ENCODE measurements at regions not wholly inside any gene's neighbourhood (a gene's known extent, or its start where the extent isn't known, plus 50 kb on each side); places are given as distances from the start of the nearest gene placed in this dataset.

DNA sequence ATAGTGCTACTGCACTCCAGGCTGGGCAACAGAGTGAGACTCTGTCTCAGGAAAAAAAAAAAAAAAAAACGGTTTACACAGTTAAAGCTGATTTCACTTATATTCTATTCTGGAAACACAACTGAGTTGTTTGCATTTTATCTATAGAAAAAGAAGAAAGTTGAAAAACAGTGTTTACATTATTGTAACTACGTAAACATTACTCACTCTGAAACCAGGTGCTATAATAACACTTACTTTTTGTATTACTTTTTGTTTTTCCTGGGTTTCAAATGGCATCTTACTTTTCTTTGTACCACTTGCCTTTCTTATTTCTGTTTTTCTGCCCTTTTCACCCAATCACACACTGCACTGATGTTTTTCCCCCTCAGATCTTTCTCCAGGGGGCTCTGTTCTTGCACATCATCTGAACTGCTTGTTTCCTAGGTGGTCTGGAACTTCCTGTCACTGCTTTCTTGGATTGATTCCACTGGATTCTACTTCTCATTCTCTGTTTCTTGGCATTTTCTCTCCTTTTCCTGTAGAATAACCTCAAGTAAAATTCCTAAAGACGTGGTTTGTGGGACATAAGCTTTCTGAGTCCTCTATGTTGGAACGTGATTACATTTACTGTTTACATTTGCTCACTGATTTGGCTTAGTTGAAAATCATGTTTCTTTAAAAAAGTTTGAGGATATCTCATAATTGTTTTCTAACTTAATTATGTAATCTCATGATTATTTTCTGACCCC lies 142.1 kb downstream of the HS3ST3B1 start:
- Histone ChIP-seq H2AFZ (ENCODE audit: low read depth, low read length) (no peak overlapping the region), H3K27me3 (ENCODE audit: insufficient read depth, low read depth, low read length) (no peaks in the 10 kb centered on the region), H4K20me1 (ENCODE audit: insufficient read depth) (no peaks in the 10 kb centered on the region), H3F3A (ENCODE audit: insufficient read depth, low read length, poor library complexity, severe bottlenecking) (no peaks in the 10 kb centered on the region), H3K79me2 (replicated peaks; ENCODE audit: insufficient read depth, low read length) (no peaks in the 10 kb centered on the region), H3K9me3 (ENCODE audit: low read length) (no peaks in the 10 kb centered on the region), H3K4me3 (ENCODE audit: low read length) (no peak overlapping the region), H3K36me3 (ENCODE audit: insufficient read depth, low read length) (no peaks in the 10 kb centered on the region), H3K9me2 (ENCODE audit: insufficient read depth, low read length) (no peaks in the 10 kb centered on the region), H3K9ac (ENCODE audit: low read length) (no peak overlapping the region), H3K27ac (ENCODE audit: low read length) (no peak overlapping the region), H3K4me2 (ENCODE audit: low read length) (no peak overlapping the region)
- TF ChIP-seq SMC3 (conservative IDR thresholded peaks at IDR 0.05; ENCODE audit: poor library complexity) (no peak), RAD21 (conservative IDR thresholded peaks at IDR 0.05) (no peak), EZH2 (IDR thresholded peaks at IDR 0.05; ENCODE audit: borderline replicate concordance, insufficient read depth, low read length, poor library complexity, severe bottlenecking) (no peak), MXI1 (conservative IDR thresholded peaks at IDR 0.05; ENCODE audit: poor library complexity, severe bottlenecking) (no peak), POLR2AphosphoS5 (IDR thresholded peaks at IDR 0.05) (no peak), EP300 (conservative IDR thresholded peaks at IDR 0.05; ENCODE audit: poor library complexity, severe bottlenecking) (no peak)
- TF ChIP-seq, protein P1, sequence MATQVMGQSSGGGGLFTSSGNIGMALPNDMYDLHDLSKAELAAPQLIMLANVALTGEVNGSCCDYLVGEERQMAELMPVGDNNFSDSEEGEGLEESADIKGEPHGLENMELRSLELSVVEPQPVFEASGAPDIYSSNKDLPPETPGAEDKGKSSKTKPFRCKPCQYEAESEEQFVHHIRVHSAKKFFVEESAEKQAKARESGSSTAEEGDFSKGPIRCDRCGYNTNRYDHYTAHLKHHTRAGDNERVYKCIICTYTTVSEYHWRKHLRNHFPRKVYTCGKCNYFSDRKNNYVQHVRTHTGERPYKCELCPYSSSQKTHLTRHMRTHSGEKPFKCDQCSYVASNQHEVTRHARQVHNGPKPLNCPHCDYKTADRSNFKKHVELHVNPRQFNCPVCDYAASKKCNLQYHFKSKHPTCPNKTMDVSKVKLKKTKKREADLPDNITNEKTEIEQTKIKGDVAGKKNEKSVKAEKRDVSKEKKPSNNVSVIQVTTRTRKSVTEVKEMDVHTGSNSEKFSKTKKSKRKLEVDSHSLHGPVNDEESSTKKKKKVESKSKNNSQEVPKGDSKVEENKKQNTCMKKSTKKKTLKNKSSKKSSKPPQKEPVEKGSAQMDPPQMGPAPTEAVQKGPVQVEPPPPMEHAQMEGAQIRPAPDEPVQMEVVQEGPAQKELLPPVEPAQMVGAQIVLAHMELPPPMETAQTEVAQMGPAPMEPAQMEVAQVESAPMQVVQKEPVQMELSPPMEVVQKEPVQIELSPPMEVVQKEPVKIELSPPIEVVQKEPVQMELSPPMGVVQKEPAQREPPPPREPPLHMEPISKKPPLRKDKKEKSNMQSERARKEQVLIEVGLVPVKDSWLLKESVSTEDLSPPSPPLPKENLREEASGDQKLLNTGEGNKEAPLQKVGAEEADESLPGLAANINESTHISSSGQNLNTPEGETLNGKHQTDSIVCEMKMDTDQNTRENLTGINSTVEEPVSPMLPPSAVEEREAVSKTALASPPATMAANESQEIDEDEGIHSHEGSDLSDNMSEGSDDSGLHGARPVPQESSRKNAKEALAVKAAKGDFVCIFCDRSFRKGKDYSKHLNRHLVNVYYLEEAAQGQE (IDR thresholded peaks at IDR 0.05; ENCODE audit: borderline replicate concordance) = no peak
- TF ChIP-seq, protein P2, sequence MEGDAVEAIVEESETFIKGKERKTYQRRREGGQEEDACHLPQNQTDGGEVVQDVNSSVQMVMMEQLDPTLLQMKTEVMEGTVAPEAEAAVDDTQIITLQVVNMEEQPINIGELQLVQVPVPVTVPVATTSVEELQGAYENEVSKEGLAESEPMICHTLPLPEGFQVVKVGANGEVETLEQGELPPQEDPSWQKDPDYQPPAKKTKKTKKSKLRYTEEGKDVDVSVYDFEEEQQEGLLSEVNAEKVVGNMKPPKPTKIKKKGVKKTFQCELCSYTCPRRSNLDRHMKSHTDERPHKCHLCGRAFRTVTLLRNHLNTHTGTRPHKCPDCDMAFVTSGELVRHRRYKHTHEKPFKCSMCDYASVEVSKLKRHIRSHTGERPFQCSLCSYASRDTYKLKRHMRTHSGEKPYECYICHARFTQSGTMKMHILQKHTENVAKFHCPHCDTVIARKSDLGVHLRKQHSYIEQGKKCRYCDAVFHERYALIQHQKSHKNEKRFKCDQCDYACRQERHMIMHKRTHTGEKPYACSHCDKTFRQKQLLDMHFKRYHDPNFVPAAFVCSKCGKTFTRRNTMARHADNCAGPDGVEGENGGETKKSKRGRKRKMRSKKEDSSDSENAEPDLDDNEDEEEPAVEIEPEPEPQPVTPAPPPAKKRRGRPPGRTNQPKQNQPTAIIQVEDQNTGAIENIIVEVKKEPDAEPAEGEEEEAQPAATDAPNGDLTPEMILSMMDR (IDR thresholded peaks at IDR 0.05; ENCODE audit: poor library complexity, severe bottlenecking) = no peak

DNA sequence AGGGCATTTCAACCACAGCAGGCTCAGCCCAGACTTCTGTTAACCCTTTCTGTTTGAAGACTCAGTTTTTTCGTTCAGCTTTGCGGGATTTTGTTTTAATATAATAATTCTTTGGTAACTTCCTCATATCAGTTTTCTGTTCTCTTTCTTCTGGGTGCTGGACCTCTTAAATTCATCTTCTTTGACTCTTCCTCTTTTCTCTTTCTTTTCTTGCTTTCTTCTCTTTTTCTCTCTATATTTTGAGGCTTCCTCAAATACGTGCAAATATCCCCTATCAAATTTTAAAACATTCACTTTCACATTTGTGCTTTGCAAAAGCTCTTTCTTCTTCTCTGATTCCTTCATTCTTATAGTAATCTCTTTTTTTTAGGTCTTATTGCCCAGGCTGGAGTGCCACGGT lies 136.3 kb downstream of the HS3ST3B1 start:
- no peaks in the 10 kb centered on the region for H3K79me2 ChIP-seq (replicated peaks; ENCODE audit: insufficient read depth, low read length)
- H3K9me3 ChIP-seq (ENCODE audit: low read length) = no peaks in the 10 kb centered on the region
- no peak for TF ChIP-seq POLR2AphosphoS5 (IDR thresholded peaks at IDR 0.05)
- no peak for TF ChIP-seq EP300 (conservative IDR thresholded peaks at IDR 0.05; ENCODE audit: poor library complexity, severe bottlenecking)
- no peak for TF ChIP-seq SMC3 (conservative IDR thresholded peaks at IDR 0.05; ENCODE audit: poor library complexity)
- TF ChIP-seq, protein P1 (IDR thresholded peaks at IDR 0.05; ENCODE audit: borderline replicate concordance) = no peak
- no peaks in the 10 kb centered on the region for H3K27me3 ChIP-seq (ENCODE audit: insufficient read depth, low read depth, low read length)
- H3K36me3 ChIP-seq (ENCODE audit: insufficient read depth, low read length) = no peaks in the 10 kb centered on the region
- H3F3A ChIP-seq (ENCODE audit: insufficient read depth, low read length, poor library complexity, severe bottlenecking) = no peaks in the 10 kb centered on the region
- no peak overlapping the region for H3K27ac ChIP-seq (ENCODE audit: low read length)
- H4K20me1 ChIP-seq (ENCODE audit: insufficient read depth) = no peaks in the 10 kb centered on the region
- no peak overlapping the region for H2AFZ ChIP-seq (ENCODE audit: low read depth, low read length)
- no peak overlapping the region for H3K9ac ChIP-seq (ENCODE audit: low read length)
- H3K9me2 ChIP-seq (ENCODE audit: insufficient read depth, low read length) = no peaks in the 10 kb centered on the region
- no peak overlapping the region for H3K4me3 ChIP-seq (ENCODE audit: low read length)
- H3K4me2 ChIP-seq (ENCODE audit: low read length) = no peak overlapping the region

Data from neural cell (in vitro differentiated cells).